ENCODE measurements at regions not wholly inside any gene's neighbourhood (a gene's known extent, or its start where the extent isn't known, plus 50 kb on each side); places are given as distances from the start of the nearest gene placed in this dataset.

GRCh38 chr2:216260629-216261028 is 111.7 kb downstream of the MARCHF4 start:
- TF ChIP-seq ZNF384 (IDR thresholded peaks at IDR 0.05) (no peak), HDGF (IDR thresholded peaks at IDR 0.05; ENCODE audit: borderline replicate concordance) (no peak), SP1 (IDR thresholded peaks at IDR 0.05) (no peak), SUZ12 (IDR thresholded peaks at IDR 0.05) (no peak), FOXA1 (IDR thresholded peaks at IDR 0.05) (no peak), NFRKB (IDR thresholded peaks at IDR 0.05) (no peak), ELF4 (IDR thresholded peaks at IDR 0.05) (no peak), ARNT (IDR thresholded peaks at IDR 0.05) (no peak)
- TF ChIP-seq, protein P1, sequence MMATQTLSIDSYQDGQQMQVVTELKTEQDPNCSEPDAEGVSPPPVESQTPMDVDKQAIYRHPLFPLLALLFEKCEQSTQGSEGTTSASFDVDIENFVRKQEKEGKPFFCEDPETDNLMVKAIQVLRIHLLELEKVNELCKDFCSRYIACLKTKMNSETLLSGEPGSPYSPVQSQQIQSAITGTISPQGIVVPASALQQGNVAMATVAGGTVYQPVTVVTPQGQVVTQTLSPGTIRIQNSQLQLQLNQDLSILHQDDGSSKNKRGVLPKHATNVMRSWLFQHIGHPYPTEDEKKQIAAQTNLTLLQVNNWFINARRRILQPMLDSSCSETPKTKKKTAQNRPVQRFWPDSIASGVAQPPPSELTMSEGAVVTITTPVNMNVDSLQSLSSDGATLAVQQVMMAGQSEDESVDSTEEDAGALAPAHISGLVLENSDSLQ (IDR thresholded peaks at IDR 0.05) = no peak

All from HEK293T (cell line).